Tibial artery (tissue), 4 donors: ENCODE measurements at regions not wholly inside any gene's neighbourhood (a gene's known extent, or its start where the extent isn't known, plus 50 kb on each side); places are given as distances from the start of the nearest gene placed in this dataset.

Experiments
- DNase-seq, 2 donors: peaks; one replicate each; pipeline ENCODE4 v3.0.0-alpha.2; 2019
- H3K27ac ChIP-seq, 2 donors: fragments of 200-600 bp; sonication (generic) in 1 of 2; 1 replicate in 1 of 2; 2 replicates in 1 of 2; pipeline ENCODE4 v1.5.1; 2018 to 2019; ENCODE audit warnings: mild to moderate bottlenecking in 1 of 2
- H3K27me3 ChIP-seq, 2 donors: fragments of 200-600 bp; sonication (generic) in 1 of 2; one replicate each; pipeline versions ENCODE4 v1.5.1 to v1.6.0; 2016 to 2019
- H3K36me3 ChIP-seq, 3 donors: fragments of 200-600 bp; sonication (generic) in 2 of 3; one replicate each; pipeline ENCODE4 v1.5.1; 2016 to 2019; ENCODE audit warnings: mild to moderate bottlenecking in 2 of 3
- H3K4me1 ChIP-seq, 4 donors: fragments of 200-600 bp; sonication (generic) in 2 of 4; 1 replicate in 3 of 4; 2 replicates in 1 of 4; pipeline ENCODE4 v1.5.1; 2016 to 2019
- H3K4me3 ChIP-seq, 2 donors: fragments of 200-600 bp; sonication (generic) in 1 of 2; 1 replicate in 1 of 2; 2 replicates in 1 of 2; pipeline ENCODE4 v1.5.1; 2018 to 2019; ENCODE audit warnings: mild to moderate bottlenecking in 2 of 2
- H3K9me3 ChIP-seq, 3 donors: fragments of 200-600 bp; sonication (generic) in 1 of 3; one replicate each; pipeline ENCODE4 v1.5.1; 2016 to 2019
- intact Hi-C: fragments of 100-400 bp; cut with DNase I; formaldehyde crosslinking; loops from one replicate; pipeline ENCODE4 v1.15.0; 2023; ENCODE audit warnings: low total_unique reads
- TF ChIP-seq, protein P1 (sequence below), 2 experiments: fragments of 200-600 bp in 1 of 2; fragments of 450-650 bp in 1 of 2; IDR thresholded peaks; one replicate each; pipeline ENCODE4 v1.5.1; 2017 to 2019; ENCODE audit warnings: antibody characterized with exemption in 2 of 2, mild to moderate bottlenecking in 1 of 2, moderate library complexity in 1 of 2

GRCh38 chr21:20856926-20857325 lies 141.3 kb upstream of the NCAM2 start:
- Histone ChIP-seq H3K27me3 (no peaks in the 10 kb centered on the region), H3K27ac (no peak overlapping the region), H3K9me3 (no peaks in the 10 kb centered on the region), H3K36me3 (no peaks in the 10 kb centered on the region), H3K4me1 (no peaks in the 10 kb centered on the region), H3K4me3 (no peak overlapping the region)
- no peak for DNase-seq
- intact Hi-C loops: no loop called here
- TF ChIP-seq, protein P1, sequence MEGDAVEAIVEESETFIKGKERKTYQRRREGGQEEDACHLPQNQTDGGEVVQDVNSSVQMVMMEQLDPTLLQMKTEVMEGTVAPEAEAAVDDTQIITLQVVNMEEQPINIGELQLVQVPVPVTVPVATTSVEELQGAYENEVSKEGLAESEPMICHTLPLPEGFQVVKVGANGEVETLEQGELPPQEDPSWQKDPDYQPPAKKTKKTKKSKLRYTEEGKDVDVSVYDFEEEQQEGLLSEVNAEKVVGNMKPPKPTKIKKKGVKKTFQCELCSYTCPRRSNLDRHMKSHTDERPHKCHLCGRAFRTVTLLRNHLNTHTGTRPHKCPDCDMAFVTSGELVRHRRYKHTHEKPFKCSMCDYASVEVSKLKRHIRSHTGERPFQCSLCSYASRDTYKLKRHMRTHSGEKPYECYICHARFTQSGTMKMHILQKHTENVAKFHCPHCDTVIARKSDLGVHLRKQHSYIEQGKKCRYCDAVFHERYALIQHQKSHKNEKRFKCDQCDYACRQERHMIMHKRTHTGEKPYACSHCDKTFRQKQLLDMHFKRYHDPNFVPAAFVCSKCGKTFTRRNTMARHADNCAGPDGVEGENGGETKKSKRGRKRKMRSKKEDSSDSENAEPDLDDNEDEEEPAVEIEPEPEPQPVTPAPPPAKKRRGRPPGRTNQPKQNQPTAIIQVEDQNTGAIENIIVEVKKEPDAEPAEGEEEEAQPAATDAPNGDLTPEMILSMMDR (IDR thresholded peaks at IDR 0.05): no peak

GRCh38 chr21:20874202-20874601 lies 124.0 kb upstream of the NCAM2 start:
- intact Hi-C loops: no loop called here
- TF ChIP-seq, protein P1 (IDR thresholded peaks at IDR 0.05): no peak
- DNase-seq: no peak
- Histone ChIP-seq H3K4me1 (no peaks in the 10 kb centered on the region), H3K36me3 (no peaks in the 10 kb centered on the region), H3K4me3 (no peak overlapping the region), H3K9me3 (no peaks in the 10 kb centered on the region), H3K27me3 (no peaks in the 10 kb centered on the region), H3K27ac (no peak overlapping the region)

DNA sequence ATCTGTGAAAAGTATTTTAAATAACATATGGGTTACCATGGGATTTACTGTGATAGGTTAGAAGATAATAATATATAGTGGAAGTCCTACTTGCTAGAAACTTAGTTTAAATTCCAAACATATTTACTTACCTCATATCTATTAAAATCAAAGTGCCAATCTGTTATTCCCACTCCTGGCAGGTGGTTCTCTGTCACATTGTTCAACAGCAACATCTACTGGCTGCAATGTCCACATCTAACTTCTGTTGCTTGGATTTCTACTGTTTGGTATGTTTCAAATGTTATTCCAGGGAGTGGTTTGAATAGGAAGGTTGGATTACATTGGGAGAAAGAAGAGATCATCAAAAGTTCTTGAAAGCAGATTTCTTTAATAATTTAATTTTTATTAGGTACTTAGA lies 122.5 kb upstream of the NCAM2 start:
- Histone ChIP-seq H3K9me3 (no peaks in the 10 kb centered on the region), H3K4me1 (no peaks in the 10 kb centered on the region), H3K36me3 (no peaks in the 10 kb centered on the region), H3K4me3 (no peak overlapping the region), H3K27ac (no peak overlapping the region), H3K27me3 (no peaks in the 10 kb centered on the region)
- DNase-seq: no peak
- TF ChIP-seq, protein P1 (IDR thresholded peaks at IDR 0.05): no peak
- intact Hi-C loops: no loop called here

DNA sequence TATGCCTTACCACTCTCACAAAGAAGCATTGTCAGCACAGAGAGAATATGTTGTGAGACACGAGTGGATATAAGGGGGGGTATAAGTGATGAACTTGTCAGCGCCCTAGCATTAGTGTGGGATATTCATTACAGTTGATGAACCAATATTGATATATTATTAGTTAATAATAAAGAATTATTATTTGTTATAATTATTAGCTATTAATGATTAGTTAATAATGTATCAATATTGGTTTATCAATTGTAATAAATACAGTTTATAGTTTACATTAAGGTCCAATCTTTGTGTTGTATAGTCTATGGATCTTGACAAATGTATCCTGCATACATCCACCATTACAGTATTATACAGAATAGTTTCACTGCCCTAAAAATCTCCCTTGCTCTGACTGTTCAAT lies 120.2 kb upstream of the NCAM2 start:
- intact Hi-C loops: no loop called here

GRCh38 chr21:20882462-20883407 lies 115.5 kb upstream of the NCAM2 start:
- no peak for DNase-seq
- H3K4me3 ChIP-seq: no peak overlapping the region
- no peaks in the 10 kb centered on the region for H3K4me1 ChIP-seq
- intact Hi-C loops: no loop called here
- no peaks in the 10 kb centered on the region for H3K27me3 ChIP-seq
- no peaks in the 10 kb centered on the region for H3K9me3 ChIP-seq
- no peaks in the 10 kb centered on the region for H3K36me3 ChIP-seq
- H3K27ac ChIP-seq: no peak overlapping the region
- TF ChIP-seq, protein P1 (IDR thresholded peaks at IDR 0.05): peak; percentile 5 to 7

More for the DNA sequence above, 120.2 kb upstream of the NCAM2 start:
- Histone ChIP-seq H3K4me3 (no peak overlapping the region), H3K27me3 (no peaks in the 10 kb centered on the region), H3K9me3 (no peaks in the 10 kb centered on the region), H3K27ac (no peak overlapping the region), H3K4me1 (no peaks in the 10 kb centered on the region), H3K36me3 (no peaks in the 10 kb centered on the region)
- no peak for DNase-seq
- TF ChIP-seq, protein P1 (IDR thresholded peaks at IDR 0.05): no peak
